CD14-positive monocyte (primary cell): ENCODE measurements at regions not wholly inside any gene's neighbourhood (a gene's known extent, or its start where the extent isn't known, plus 50 kb on each side); places are given as distances from the start of the nearest gene placed in this dataset.

Source experiments
- DNase-seq, 3 donors: peaks; one replicate each; pipeline ENCODE4 v3.0.0-alpha.2; 2011 to 2022
- H2AFZ ChIP-seq: 2 replicates; pipeline ENCODE4 v1.6.0; 2012; ENCODE audit warnings: mild to moderate bottlenecking, low read depth, low read length, inconsistent platforms; ENCODE audit not compliant: insufficient read depth, poor library complexity, severe bottlenecking
- H3K27ac ChIP-seq, 2 donors: 1 replicate in 1 of 2; 2 replicates in 1 of 2; pipeline ENCODE4 v1.5.1; 2012 to 2013; ENCODE audit warnings: low read length in 2 of 2, control low read depth in 1 of 2, inconsistent platforms in 1 of 2, low read depth in 1 of 2, mild to moderate bottlenecking in 1 of 2
- H3K27me3 ChIP-seq, 2 donors: one replicate each; pipeline versions ENCODE4 v1.6.0 to v1.6.1; 2011 to 2013; ENCODE audit warnings: low read length in 2 of 2; ENCODE audit not compliant: control insufficient read depth in 2 of 2, insufficient read depth in 2 of 2
- H3K36me3 ChIP-seq, 2 donors: replicated peaks in 1 of 2; 1 replicate in 1 of 2; 2 replicates in 1 of 2; pipeline versions ENCODE4 v1.5.1 to v1.6.1; 2012 to 2013; ENCODE audit warnings: low read length in 2 of 2, control low read depth in 1 of 2, inconsistent platforms in 1 of 2, mild to moderate bottlenecking in 1 of 2; ENCODE audit not compliant: insufficient read depth in 2 of 2, control insufficient read depth in 1 of 2
- H3K4me1 ChIP-seq, 2 donors: 1 replicate in 1 of 2; 2 replicates in 1 of 2; pipeline versions ENCODE4 v1.5.1 to v1.6.1; 2012 to 2013; ENCODE audit warnings: low read length in 2 of 2, control low read depth in 1 of 2, inconsistent platforms in 1 of 2, mild to moderate bottlenecking in 1 of 2, moderate library complexity in 1 of 2; ENCODE audit not compliant: insufficient read depth in 2 of 2, control insufficient read depth in 1 of 2
- H3K4me2 ChIP-seq: replicated peaks from 2 replicates; pipeline ENCODE3; 2012; ENCODE audit warnings: low read length, moderate library complexity, mild to moderate bottlenecking; ENCODE audit not compliant: poor library complexity, severe bottlenecking; ENCODE audit errors: extremely low read depth
- H3K4me3 ChIP-seq, 3 experiments: fragments of 200-600 bp in 1 of 3; sonication (generic) in 1 of 3; replicated peaks in 1 of 3; 1 replicate in 2 of 3; 2 replicates in 1 of 3; pipeline ENCODE4 v1.5.1; 2011 to 2013; ENCODE audit warnings: low read length in 3 of 3, mild to moderate bottlenecking in 3 of 3, control low read depth in 2 of 3, low read depth in 2 of 3, inconsistent platforms in 1 of 3, moderate library complexity in 1 of 3
- H3K79me2 ChIP-seq: 2 replicates; pipeline ENCODE4 v1.6.0; 2012; ENCODE audit warnings: mild to moderate bottlenecking, control low read depth, inconsistent platforms, low read length, moderate library complexity; ENCODE audit not compliant: insufficient read depth
- H3K9ac ChIP-seq: 2 replicates; pipeline ENCODE4 v1.6.0; 2017; ENCODE audit warnings: low read length, mild to moderate bottlenecking; ENCODE audit not compliant: insufficient read depth, poor library complexity, severe bottlenecking
- H3K9me3 ChIP-seq, 2 donors: replicated peaks in 1 of 2; 1 replicate in 1 of 2; 2 replicates in 1 of 2; pipeline versions ENCODE4 v1.5.1 to v1.6.1; 2012 to 2013; ENCODE audit warnings: low read length in 2 of 2, control low read depth in 1 of 2; ENCODE audit not compliant: control insufficient read depth in 1 of 2, insufficient read depth in 1 of 2
- H4K20me1 ChIP-seq: 2 replicates; pipeline ENCODE4 v1.6.0; 2012; ENCODE audit warnings: mild to moderate bottlenecking, low read length, control low read depth, moderate library complexity; ENCODE audit not compliant: insufficient read depth
- H3K27ac Mint-ChIP-seq, 7 donors: one replicate each; pipeline ENCODE4 v1.8.0; 2020; ENCODE audit warnings: mild to moderate bottlenecking in 7 of 7, mixed read lengths in 7 of 7, moderate library complexity in 6 of 7, inconsistent platforms in 2 of 7
- H3K27me3 Mint-ChIP-seq, 3 donors: one replicate each; pipeline ENCODE4 v1.8.0; 2021 to 2022; ENCODE audit warnings: low read depth in 3 of 3, mild to moderate bottlenecking in 3 of 3, mixed read lengths in 3 of 3, moderate library complexity in 3 of 3, inconsistent platforms in 1 of 3
- H3K36me3 Mint-ChIP-seq, 2 donors: one replicate each; pipeline ENCODE4 v1.8.0; 2020; ENCODE audit warnings: mixed read lengths in 2 of 2, inconsistent platforms in 1 of 2, mild to moderate bottlenecking in 1 of 2
- H3K4me1 Mint-ChIP-seq: one replicate; pipeline ENCODE4 v1.8.0; 2020; ENCODE audit warnings: mild to moderate bottlenecking, mixed read lengths
- H3K4me3 Mint-ChIP-seq, 2 donors: one replicate each; pipeline ENCODE4 v1.8.0; 2020; ENCODE audit warnings: mild to moderate bottlenecking in 2 of 2, mixed read lengths in 2 of 2, moderate library complexity in 1 of 2
- H3K9me3 Mint-ChIP-seq, 7 donors: one replicate each; pipeline ENCODE4 v1.8.0; 2020 to 2022; ENCODE audit warnings: mixed read lengths in 7 of 7, mild to moderate bottlenecking in 6 of 7, moderate library complexity in 6 of 7, inconsistent platforms in 2 of 7
- WGBS: methylation state at CpG from one replicate; pipeline ENCODE4 v1.1.5; 2013; ENCODE audit warnings: missing lambda C conversion rate; ENCODE audit not compliant: insufficient coverage; 5-methylcytosine and 5-hydroxymethylcytosine counted together
- intact Hi-C, 2 donors: fragments of 100-400 bp; cut with micrococcal nuclease; formaldehyde crosslinking; loops; one replicate each; pipeline versions ENCODE4 v1.15.0 to v1.15.1; 2023
- TF ChIP-seq, protein P1 (sequence below): fragments of 200-600 bp; IDR thresholded peaks from one replicate; pipeline ENCODE4 v1.8.0; 2022; ENCODE audit warnings: antibody characterized with exemption, mild to moderate bottlenecking

DNA sequence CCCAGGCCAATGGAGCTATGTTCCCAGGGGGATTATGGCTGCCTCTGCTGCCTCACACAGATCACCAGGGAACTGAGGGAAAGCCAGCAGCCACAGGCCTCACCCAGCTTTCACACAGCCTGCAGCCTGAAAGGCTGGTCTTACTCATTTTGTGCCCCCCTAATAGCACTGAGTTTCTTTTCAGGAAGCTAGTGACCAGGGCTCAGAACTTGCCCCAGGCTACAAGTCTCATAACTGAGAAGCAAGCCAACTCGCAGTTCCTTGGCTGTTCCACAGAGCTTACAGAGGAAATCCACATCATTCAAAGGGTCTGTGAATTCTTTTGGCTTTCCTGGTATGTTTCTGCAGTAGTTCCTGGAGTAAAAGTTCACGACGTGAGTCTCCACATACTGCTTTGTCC is 524.8 kb upstream of the GJE1 start:
- TF ChIP-seq, protein P1, sequence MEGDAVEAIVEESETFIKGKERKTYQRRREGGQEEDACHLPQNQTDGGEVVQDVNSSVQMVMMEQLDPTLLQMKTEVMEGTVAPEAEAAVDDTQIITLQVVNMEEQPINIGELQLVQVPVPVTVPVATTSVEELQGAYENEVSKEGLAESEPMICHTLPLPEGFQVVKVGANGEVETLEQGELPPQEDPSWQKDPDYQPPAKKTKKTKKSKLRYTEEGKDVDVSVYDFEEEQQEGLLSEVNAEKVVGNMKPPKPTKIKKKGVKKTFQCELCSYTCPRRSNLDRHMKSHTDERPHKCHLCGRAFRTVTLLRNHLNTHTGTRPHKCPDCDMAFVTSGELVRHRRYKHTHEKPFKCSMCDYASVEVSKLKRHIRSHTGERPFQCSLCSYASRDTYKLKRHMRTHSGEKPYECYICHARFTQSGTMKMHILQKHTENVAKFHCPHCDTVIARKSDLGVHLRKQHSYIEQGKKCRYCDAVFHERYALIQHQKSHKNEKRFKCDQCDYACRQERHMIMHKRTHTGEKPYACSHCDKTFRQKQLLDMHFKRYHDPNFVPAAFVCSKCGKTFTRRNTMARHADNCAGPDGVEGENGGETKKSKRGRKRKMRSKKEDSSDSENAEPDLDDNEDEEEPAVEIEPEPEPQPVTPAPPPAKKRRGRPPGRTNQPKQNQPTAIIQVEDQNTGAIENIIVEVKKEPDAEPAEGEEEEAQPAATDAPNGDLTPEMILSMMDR: no peak
- no peak overlapping the region for H3K27ac Mint-ChIP-seq
- Histone ChIP-seq H3K27ac (no peak overlapping the region), H3K4me2 (no peak overlapping the region), H3K9me3 (peaks cover 13 to 19% of the 10 kb centered on the region in 2 donors), H3K36me3 (no peaks in the 10 kb centered on the region), H3K9ac (no peak overlapping the region), H3K79me2 (no peaks in the 10 kb centered on the region), H2AFZ (no peak overlapping the region), H3K4me3 (no peak overlapping the region), H3K27me3 (no peaks in the 10 kb centered on the region), H3K4me1 (no peaks in the 10 kb centered on the region), H4K20me1 (no peaks in the 10 kb centered on the region)
- intact Hi-C loops: no loop called here
- H3K4me3 Mint-ChIP-seq: no peak overlapping the region
- H3K4me1 Mint-ChIP-seq: no peaks in the 10 kb centered on the region
- no peaks in the 10 kb centered on the region for H3K27me3 Mint-ChIP-seq
- peaks cover 2 to 12% (median 8%) of the 10 kb centered on the region in 7 donors for H3K9me3 Mint-ChIP-seq
- WGBS: 91% methylated on average over 1 of the region's 3 CpGs
- no peaks in the 10 kb centered on the region for H3K36me3 Mint-ChIP-seq
- no peak for DNase-seq

DNA sequence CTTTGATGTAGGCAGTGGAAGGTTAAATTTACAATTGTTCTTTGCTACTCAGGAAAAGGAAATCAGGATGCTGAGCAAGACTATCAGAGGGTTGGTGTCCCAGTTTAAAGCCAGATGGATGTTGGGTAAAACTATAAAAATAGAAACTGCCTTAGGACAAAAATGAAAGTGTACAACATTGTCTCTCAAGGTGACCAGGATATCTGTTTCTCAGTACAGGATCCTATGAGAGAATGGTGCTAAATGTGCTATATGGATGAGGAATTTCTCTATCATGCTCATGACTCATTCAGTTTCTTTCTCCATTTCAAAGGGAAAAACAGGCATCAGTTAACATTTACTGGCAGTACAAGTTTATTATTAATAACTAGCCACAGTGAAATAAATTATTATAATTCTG is 534.2 kb upstream of the GJE1 start:
- Mint-ChIP-seq H3K9me3 (peaks cover 0 to 3% (median 0%) of the 10 kb centered on the region in 7 donors), H3K27me3 (peaks cover 0 to 5% (median 2%) of the 10 kb centered on the region in 3 donors), H3K4me1 (no peaks in the 10 kb centered on the region), H3K27ac (no peak overlapping the region), H3K4me3 (no peak overlapping the region), H3K36me3 (no peaks in the 10 kb centered on the region)
- Histone ChIP-seq H3K27ac (no peak overlapping the region), H3K4me2 (no peak overlapping the region), H3K36me3 (no peaks in the 10 kb centered on the region), H3K27me3 (no peaks in the 10 kb centered on the region), H3K9me3 (peaks cover 0 to 3% of the 10 kb centered on the region in 2 donors), H3K4me3 (no peak overlapping the region), H3K79me2 (no peaks in the 10 kb centered on the region), H2AFZ (no peak overlapping the region), H4K20me1 (no peaks in the 10 kb centered on the region), H3K4me1 (no peaks in the 10 kb centered on the region), H3K9ac (no peak overlapping the region)
- intact Hi-C loops: no loop called here
- DNase-seq: no peak
- TF ChIP-seq, protein P1: no peak
